ENCODE measurements at regions not wholly inside any gene's neighbourhood (a gene's known extent, or its start where the extent isn't known, plus 50 kb on each side); places are given as distances from the start of the nearest gene placed in this dataset.

DNA sequence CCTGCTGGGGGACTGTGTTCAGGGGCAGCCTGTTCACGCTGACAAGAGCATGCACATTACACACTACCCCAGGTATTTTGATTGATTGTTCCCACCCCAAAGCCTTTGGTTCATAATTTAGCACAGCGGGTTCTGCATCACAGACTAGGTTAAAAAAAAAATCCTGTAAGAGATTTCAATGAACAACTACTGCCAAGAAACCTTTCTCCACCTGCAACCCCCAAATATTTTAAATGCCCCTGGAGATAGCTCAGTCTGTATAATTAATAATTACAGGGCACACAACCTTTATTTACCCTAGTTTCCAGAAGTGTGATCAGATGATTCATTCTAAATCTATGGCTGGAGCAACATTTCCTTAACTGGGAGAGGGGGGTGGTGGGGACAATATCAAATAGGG lies 87.6 kb downstream of the NR2F2 start:
- WGBS, 4 donors = 57 to 80% (median 63%) methylated on average over 2 of the region's 2 CpGs
- no peak for TF ChIP-seq POLR2A (IDR thresholded peaks at IDR 0.05)
- TF ChIP-seq, protein P1, sequence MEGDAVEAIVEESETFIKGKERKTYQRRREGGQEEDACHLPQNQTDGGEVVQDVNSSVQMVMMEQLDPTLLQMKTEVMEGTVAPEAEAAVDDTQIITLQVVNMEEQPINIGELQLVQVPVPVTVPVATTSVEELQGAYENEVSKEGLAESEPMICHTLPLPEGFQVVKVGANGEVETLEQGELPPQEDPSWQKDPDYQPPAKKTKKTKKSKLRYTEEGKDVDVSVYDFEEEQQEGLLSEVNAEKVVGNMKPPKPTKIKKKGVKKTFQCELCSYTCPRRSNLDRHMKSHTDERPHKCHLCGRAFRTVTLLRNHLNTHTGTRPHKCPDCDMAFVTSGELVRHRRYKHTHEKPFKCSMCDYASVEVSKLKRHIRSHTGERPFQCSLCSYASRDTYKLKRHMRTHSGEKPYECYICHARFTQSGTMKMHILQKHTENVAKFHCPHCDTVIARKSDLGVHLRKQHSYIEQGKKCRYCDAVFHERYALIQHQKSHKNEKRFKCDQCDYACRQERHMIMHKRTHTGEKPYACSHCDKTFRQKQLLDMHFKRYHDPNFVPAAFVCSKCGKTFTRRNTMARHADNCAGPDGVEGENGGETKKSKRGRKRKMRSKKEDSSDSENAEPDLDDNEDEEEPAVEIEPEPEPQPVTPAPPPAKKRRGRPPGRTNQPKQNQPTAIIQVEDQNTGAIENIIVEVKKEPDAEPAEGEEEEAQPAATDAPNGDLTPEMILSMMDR (IDR thresholded peaks at IDR 0.05) = no peak

DNA sequence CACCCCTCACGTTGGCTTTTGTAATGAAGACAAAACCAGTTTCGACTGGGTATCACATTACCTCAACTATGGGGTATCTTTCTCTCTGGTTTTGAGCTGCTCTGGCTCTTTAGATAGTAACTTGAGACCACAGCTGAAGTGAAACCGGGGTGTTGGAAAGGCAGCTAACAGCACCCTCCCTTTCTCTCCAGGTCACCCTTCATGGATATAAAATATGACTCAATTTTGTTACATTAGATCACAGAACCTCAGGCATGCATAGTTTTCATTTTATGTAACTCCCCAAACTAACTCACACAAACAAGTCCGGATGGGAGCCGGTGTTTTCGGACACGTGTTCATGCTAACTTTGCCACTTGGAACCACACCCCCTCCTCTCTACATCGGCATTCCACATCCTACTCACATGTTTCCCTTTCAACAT lies 90.7 kb downstream of the NR2F2 start:
- Histone ChIP-seq H3K9me3 (replicated peaks in 1 of 3) (no peaks in the 10 kb centered on the region), H3K4me3 (no peak overlapping the region), H3K27ac (no peak overlapping the region), H3K36me3 (replicated peaks in 1 of 2) (no peaks in the 10 kb centered on the region), H3K27me3 (peaks cover 70% of the 10 kb centered on the region), H3K4me1 (replicated peaks in 1 of 2) (peaks cover 0 to 6% of the 10 kb centered on the region in 2 donors)
- 67 to 74% (median 70%) methylated on average over 8 of the region's 8 CpGs for WGBS, 4 donors
- intact Hi-C loops (cut with DNase I) = no loop called here
- no peak for DNase-seq
- no peak for TF ChIP-seq POLR2A (IDR thresholded peaks at IDR 0.05)
- TF ChIP-seq, protein P1 (IDR thresholded peaks at IDR 0.05) = no peak

More for the DNA sequence above, 87.6 kb downstream of the NR2F2 start:
- intact Hi-C loops (cut with DNase I) = no loop called here
- H3K4me1 ChIP-seq (replicated peaks in 1 of 2) = peaks cover 0 to 6% of the 10 kb centered on the region in 2 donors
- no peak for DNase-seq
- H3K36me3 ChIP-seq (replicated peaks in 1 of 2) = no peaks in the 10 kb centered on the region
- peaks cover 79% of the 10 kb centered on the region for H3K27me3 ChIP-seq
- H3K4me3 ChIP-seq = no peak overlapping the region
- no peak overlapping the region for H3K27ac ChIP-seq
- no peaks in the 10 kb centered on the region for H3K9me3 ChIP-seq (replicated peaks in 1 of 3)

DNA sequence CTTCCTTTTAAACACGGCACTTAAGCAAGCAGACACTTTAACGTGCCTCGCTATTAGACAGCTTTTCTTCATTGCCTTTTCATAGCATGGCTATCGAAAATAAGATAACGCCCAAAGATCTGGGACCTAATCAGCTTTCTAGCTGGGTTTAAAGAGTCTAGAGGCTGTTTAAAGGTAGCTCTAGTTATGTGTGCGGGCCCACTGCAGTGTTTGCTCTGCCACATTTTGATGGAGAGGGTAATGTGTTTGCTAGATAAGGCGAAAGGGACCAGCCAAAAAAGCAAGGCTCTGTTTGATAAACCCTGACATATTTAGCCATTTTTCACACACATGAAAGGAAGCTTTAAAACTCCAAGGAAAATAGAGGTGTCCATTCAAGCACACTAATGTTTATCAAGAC lies 91.6 kb downstream of the NR2F2 start:
- no peak overlapping the region for H3K27ac ChIP-seq
- 79 to 88% (median 84%) methylated on average over 7 of the region's 7 CpGs for WGBS, 4 donors
- no peaks in the 10 kb centered on the region for H3K36me3 ChIP-seq (replicated peaks in 1 of 2)
- peaks cover 60% of the 10 kb centered on the region for H3K27me3 ChIP-seq
- intact Hi-C loops (cut with DNase I) = no loop called here
- no peak overlapping the region for H3K4me3 ChIP-seq
- TF ChIP-seq, protein P1 (IDR thresholded peaks at IDR 0.05) = no peak
- TF ChIP-seq POLR2A (IDR thresholded peaks at IDR 0.05) = no peak
- DNase-seq = no peak
- no peaks in the 10 kb centered on the region for H3K9me3 ChIP-seq (replicated peaks in 1 of 3)
- H3K4me1 ChIP-seq (replicated peaks in 1 of 2) = peaks cover 0 to 1% of the 10 kb centered on the region in 2 donors

DNA sequence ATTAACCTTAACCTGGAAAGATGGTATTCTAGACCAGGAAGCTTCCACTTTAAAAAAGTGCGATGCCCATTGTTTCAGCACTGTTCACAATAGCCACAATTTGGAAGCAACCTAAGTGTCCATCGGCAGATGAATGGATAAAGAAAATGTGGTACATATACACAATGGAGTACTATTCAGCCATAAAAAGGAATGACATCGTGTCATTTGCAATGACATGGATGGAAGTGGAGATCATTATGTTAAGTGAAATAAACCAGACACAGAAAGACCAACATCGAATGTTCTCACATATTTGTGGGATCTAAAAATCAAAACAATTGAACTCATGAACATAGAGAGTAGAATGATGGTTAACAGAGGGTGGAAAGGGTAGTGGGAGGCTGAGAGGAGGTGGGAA lies 94.2 kb downstream of the NR2F2 start:
- no peaks in the 10 kb centered on the region for H3K4me1 ChIP-seq (replicated peaks in 1 of 2)
- no peak overlapping the region for H3K27ac ChIP-seq
- TF ChIP-seq, protein P1 (IDR thresholded peaks at IDR 0.05) = no peak
- no peak for TF ChIP-seq POLR2A (IDR thresholded peaks at IDR 0.05)
- no peak overlapping the region for H3K4me3 ChIP-seq
- WGBS, 4 donors = 88 to 92% (median 91%) methylated on average over 4 of the region's 4 CpGs
- DNase-seq = no peak
- no peaks in the 10 kb centered on the region for H3K36me3 ChIP-seq (replicated peaks in 1 of 2)
- no peaks in the 10 kb centered on the region for H3K9me3 ChIP-seq (replicated peaks in 1 of 3)
- peaks cover 44% of the 10 kb centered on the region for H3K27me3 ChIP-seq
- intact Hi-C loops (cut with DNase I) = no loop called here
